ENCODE measurements at regions not wholly inside any gene's neighbourhood (a gene's known extent, or its start where the extent isn't known, plus 50 kb on each side); places are given as distances from the start of the nearest gene placed in this dataset.

DNA sequence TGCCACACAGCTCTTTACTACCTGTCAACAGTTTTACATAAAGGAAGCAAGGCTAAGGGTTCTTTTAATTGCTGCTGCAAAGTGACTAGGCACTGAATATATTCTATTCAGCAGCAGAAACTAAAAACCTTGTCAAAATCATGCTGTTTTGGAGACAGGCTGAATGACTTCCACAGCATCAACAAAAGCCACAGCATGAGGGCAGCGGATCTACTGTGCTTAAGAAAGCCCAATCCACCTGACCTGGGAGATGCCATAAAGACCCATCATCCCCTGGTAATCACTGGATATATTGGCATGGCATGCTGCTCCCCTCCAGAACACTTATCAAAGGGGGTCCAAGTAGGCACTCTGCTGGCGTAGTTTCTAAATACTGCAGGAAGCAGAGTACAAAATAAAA, 715.1 kb upstream of the SLC8A1 start:
- no peak overlapping the region for H3K27ac ChIP-seq
- DNase-seq (ENCODE audit: low spot score): peak; percentile 54
- Mint-ChIP-seq H3K27me3 (ENCODE audit: insufficient read depth, low read depth) (no peaks in the 10 kb centered on the region), H3K36me3 (no peaks in the 10 kb centered on the region), H3K9me3 (no peaks in the 10 kb centered on the region), H3K27ac (no peak overlapping the region), H3K4me3 (no peak overlapping the region), H3K4me1 (peaks cover 11% of the 10 kb centered on the region)
- H3K79me2 ChIP-seq (ENCODE audit: low read depth): no peaks in the 10 kb centered on the region
- H4K20me1 ChIP-seq (ENCODE audit: low read depth): no peaks in the 10 kb centered on the region
- peaks cover 13% of the 10 kb centered on the region for H3K4me1 ChIP-seq
- H3F3A ChIP-seq (ENCODE audit: low read depth): no peaks in the 10 kb centered on the region
- no peaks in the 10 kb centered on the region for H3K27me3 ChIP-seq
- H3K36me3 ChIP-seq: no peaks in the 10 kb centered on the region
- no peak overlapping the region for H3K9ac ChIP-seq
- H3K4me2 ChIP-seq: peak overlapping the region; percentile 29
- TF ChIP-seq EZH2phosphoT487 (IDR thresholded peaks at IDR 0.05): no peak
- H3K9me3 ChIP-seq (ENCODE audit: low read depth): no peaks in the 10 kb centered on the region
- no peak overlapping the region for H3K4me3 ChIP-seq
- no peak overlapping the region for H2AFZ ChIP-seq (replicated peaks)

DNA sequence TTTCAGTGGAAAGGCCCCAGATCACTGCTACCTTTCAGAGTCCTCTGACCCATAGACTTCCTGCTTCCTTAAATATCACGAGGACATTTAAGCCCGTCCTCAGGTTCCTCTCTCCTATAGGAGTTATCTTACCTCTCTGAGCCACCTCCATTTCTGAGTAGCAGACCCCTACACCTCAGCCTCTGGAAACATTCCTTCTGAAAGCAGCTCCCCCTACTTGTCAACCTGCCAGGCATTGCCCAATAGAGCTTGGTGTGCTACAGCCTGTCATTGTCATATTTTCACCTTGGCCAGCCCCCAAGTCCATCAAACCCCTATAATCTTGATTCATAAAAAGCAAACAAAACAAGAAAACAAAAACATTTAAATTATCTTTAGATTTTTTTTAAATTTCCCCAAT, 717.9 kb upstream of the SLC8A1 start:
- Histone ChIP-seq H3K4me2 (no peak overlapping the region), H3F3A (ENCODE audit: low read depth) (no peaks in the 10 kb centered on the region), H2AFZ (replicated peaks) (no peak overlapping the region), H3K4me1 (peaks cover 13% of the 10 kb centered on the region), H3K79me2 (ENCODE audit: low read depth) (no peaks in the 10 kb centered on the region), H3K27me3 (no peaks in the 10 kb centered on the region), H3K27ac (no peak overlapping the region), H3K4me3 (no peak overlapping the region), H3K36me3 (no peaks in the 10 kb centered on the region), H3K9ac (no peak overlapping the region), H3K9me3 (ENCODE audit: low read depth) (no peaks in the 10 kb centered on the region), H4K20me1 (ENCODE audit: low read depth) (no peaks in the 10 kb centered on the region)
- no peak overlapping the region for H3K27ac Mint-ChIP-seq
- no peaks in the 10 kb centered on the region for H3K9me3 Mint-ChIP-seq
- no peak for TF ChIP-seq EZH2phosphoT487 (IDR thresholded peaks at IDR 0.05)
- TF ChIP-seq, protein P1, sequence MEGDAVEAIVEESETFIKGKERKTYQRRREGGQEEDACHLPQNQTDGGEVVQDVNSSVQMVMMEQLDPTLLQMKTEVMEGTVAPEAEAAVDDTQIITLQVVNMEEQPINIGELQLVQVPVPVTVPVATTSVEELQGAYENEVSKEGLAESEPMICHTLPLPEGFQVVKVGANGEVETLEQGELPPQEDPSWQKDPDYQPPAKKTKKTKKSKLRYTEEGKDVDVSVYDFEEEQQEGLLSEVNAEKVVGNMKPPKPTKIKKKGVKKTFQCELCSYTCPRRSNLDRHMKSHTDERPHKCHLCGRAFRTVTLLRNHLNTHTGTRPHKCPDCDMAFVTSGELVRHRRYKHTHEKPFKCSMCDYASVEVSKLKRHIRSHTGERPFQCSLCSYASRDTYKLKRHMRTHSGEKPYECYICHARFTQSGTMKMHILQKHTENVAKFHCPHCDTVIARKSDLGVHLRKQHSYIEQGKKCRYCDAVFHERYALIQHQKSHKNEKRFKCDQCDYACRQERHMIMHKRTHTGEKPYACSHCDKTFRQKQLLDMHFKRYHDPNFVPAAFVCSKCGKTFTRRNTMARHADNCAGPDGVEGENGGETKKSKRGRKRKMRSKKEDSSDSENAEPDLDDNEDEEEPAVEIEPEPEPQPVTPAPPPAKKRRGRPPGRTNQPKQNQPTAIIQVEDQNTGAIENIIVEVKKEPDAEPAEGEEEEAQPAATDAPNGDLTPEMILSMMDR (IDR thresholded peaks at IDR 0.05): peak; percentile 17
- peaks cover 11% of the 10 kb centered on the region for H3K4me1 Mint-ChIP-seq
- no peak for DNase-seq (ENCODE audit: low spot score)
- H3K4me3 Mint-ChIP-seq: no peak overlapping the region
- H3K36me3 Mint-ChIP-seq: no peaks in the 10 kb centered on the region
- H3K27me3 Mint-ChIP-seq (ENCODE audit: insufficient read depth, low read depth): no peaks in the 10 kb centered on the region

GRCh38 chr2:41170589-41170988, 718.7 kb upstream of the SLC8A1 start:
- H3K4me2 ChIP-seq: no peak overlapping the region
- no peaks in the 10 kb centered on the region for H4K20me1 ChIP-seq (ENCODE audit: low read depth)
- Mint-ChIP-seq H3K9me3 (no peaks in the 10 kb centered on the region), H3K27me3 (ENCODE audit: insufficient read depth, low read depth) (no peaks in the 10 kb centered on the region), H3K27ac (no peak overlapping the region), H3K4me1 (peaks cover 11% of the 10 kb centered on the region), H3K4me3 (no peak overlapping the region), H3K36me3 (no peaks in the 10 kb centered on the region)
- no peaks in the 10 kb centered on the region for H3K27me3 ChIP-seq
- H3K36me3 ChIP-seq: no peaks in the 10 kb centered on the region
- TF ChIP-seq, protein P1 (IDR thresholded peaks at IDR 0.05): no peak
- no peak for TF ChIP-seq EZH2phosphoT487 (IDR thresholded peaks at IDR 0.05)
- H3K4me3 ChIP-seq: no peak overlapping the region
- DNase-seq (ENCODE audit: low spot score): no peak
- no peaks in the 10 kb centered on the region for H3F3A ChIP-seq (ENCODE audit: low read depth)
- H3K9me3 ChIP-seq (ENCODE audit: low read depth): no peaks in the 10 kb centered on the region
- H3K9ac ChIP-seq: no peak overlapping the region
- no peaks in the 10 kb centered on the region for H3K79me2 ChIP-seq (ENCODE audit: low read depth)
- peaks cover 13% of the 10 kb centered on the region for H3K4me1 ChIP-seq
- H2AFZ ChIP-seq (replicated peaks): no peak overlapping the region
- H3K27ac ChIP-seq: no peak overlapping the region

- Mint-ChIP-seq H3K36me3 (no peaks in the 10 kb centered on the region), H3K27ac (no peak overlapping the region), H3K4me3 (no peak overlapping the region), H3K9me3 (no peaks in the 10 kb centered on the region), H3K27me3 (ENCODE audit: insufficient read depth, low read depth) (no peaks in the 10 kb centered on the region), H3K4me1 (no peaks in the 10 kb centered on the region)
- DNase-seq (ENCODE audit: low spot score): no peak
- Histone ChIP-seq H3K27ac (no peak overlapping the region), H3K9me3 (ENCODE audit: low read depth) (no peaks in the 10 kb centered on the region), H4K20me1 (ENCODE audit: low read depth) (no peaks in the 10 kb centered on the region), H3K4me1 (no peaks in the 10 kb centered on the region), H3F3A (ENCODE audit: low read depth) (no peaks in the 10 kb centered on the region), H3K36me3 (no peaks in the 10 kb centered on the region), H3K9ac (no peak overlapping the region), H3K4me2 (no peak overlapping the region), H3K27me3 (no peaks in the 10 kb centered on the region), H3K4me3 (no peak overlapping the region), H3K79me2 (ENCODE audit: low read depth) (no peaks in the 10 kb centered on the region), H2AFZ (replicated peaks) (no peak overlapping the region)
- TF ChIP-seq, protein P1 (IDR thresholded peaks at IDR 0.05): no peak
- TF ChIP-seq EZH2phosphoT487 (IDR thresholded peaks at IDR 0.05) (no peak), EZH2 (IDR thresholded peaks at IDR 0.05) (no peak)
Observed at GRCh38 chr2:41180387-41180786, 728.5 kb upstream of the SLC8A1 start.

Measured in neural progenitor cell (in vitro differentiated cells).